ENCODE measurements at regions not wholly inside any gene's neighbourhood (a gene's known extent, or its start where the extent isn't known, plus 50 kb on each side); places are given as distances from the start of the nearest gene placed in this dataset.

GRCh38 chr5:172573986-172574870, 66.8 kb upstream of the NEURL1B start:
- no peak overlapping the region for H3K27ac Mint-ChIP-seq
- H3K4me1 Mint-ChIP-seq (ENCODE audit: low read depth in 2 of 2) = no peaks in the 10 kb centered on the region
- no peaks in the 10 kb centered on the region for H3K9me3 Mint-ChIP-seq
- peaks cover 7 to 8% of the 10 kb centered on the region in 2 donors for H3K27me3 Mint-ChIP-seq
- DNase-seq (ENCODE audit: low spot score) = no peak
- H3K36me3 Mint-ChIP-seq = no peaks in the 10 kb centered on the region
- no peak overlapping the region for H3K4me3 Mint-ChIP-seq
- ATAC-seq = no peak

- H3K9me3 Mint-ChIP-seq = no peaks in the 10 kb centered on the region
- ATAC-seq = no peak
- no peak for DNase-seq (ENCODE audit: low spot score)
- no peaks in the 10 kb centered on the region for H3K36me3 Mint-ChIP-seq
- no peak overlapping the region for H3K4me3 Mint-ChIP-seq
- H3K4me1 Mint-ChIP-seq (ENCODE audit: low read depth in 2 of 2) = no peaks in the 10 kb centered on the region
- H3K27me3 Mint-ChIP-seq = peaks cover 7 to 8% of the 10 kb centered on the region in 2 donors
- no peak overlapping the region for H3K27ac Mint-ChIP-seq
Observed at GRCh38 chr5:172573120-172573882, 67.8 kb upstream of the NEURL1B start.

GRCh38 chr5:172572440-172572839, 68.6 kb upstream of the NEURL1B start:
- peaks cover 7 to 8% of the 10 kb centered on the region in 2 donors for H3K27me3 Mint-ChIP-seq
- H3K4me1 Mint-ChIP-seq (ENCODE audit: low read depth in 2 of 2) = no peaks in the 10 kb centered on the region
- no peak overlapping the region for H3K4me3 Mint-ChIP-seq
- no peaks in the 10 kb centered on the region for H3K36me3 Mint-ChIP-seq
- ATAC-seq = no peak
- no peak for DNase-seq (ENCODE audit: low spot score)
- H3K27ac Mint-ChIP-seq = no peak overlapping the region
- no peaks in the 10 kb centered on the region for H3K9me3 Mint-ChIP-seq

- H3K27me3 Mint-ChIP-seq = peaks cover 7 to 8% of the 10 kb centered on the region in 2 donors
- DNase-seq (ENCODE audit: low spot score) = no peak
- H3K4me1 Mint-ChIP-seq (ENCODE audit: low read depth in 2 of 2) = no peaks in the 10 kb centered on the region
- no peak overlapping the region for H3K4me3 Mint-ChIP-seq
- no peaks in the 10 kb centered on the region for H3K9me3 Mint-ChIP-seq
- H3K36me3 Mint-ChIP-seq = no peaks in the 10 kb centered on the region
- no peak overlapping the region for H3K27ac Mint-ChIP-seq
- ATAC-seq = no peak
Observed at GRCh38 chr5:172571892-172572291, 69.2 kb upstream of the NEURL1B start.

GRCh38 chr5:172571413-172571812, 69.7 kb upstream of the NEURL1B start:
- peaks cover 7 to 8% of the 10 kb centered on the region in 2 donors for H3K27me3 Mint-ChIP-seq
- H3K4me3 Mint-ChIP-seq = no peak overlapping the region
- ATAC-seq (no peak), DNase-seq (ENCODE audit: low spot score) (no peak)
- H3K27ac Mint-ChIP-seq = no peak overlapping the region
- no peaks in the 10 kb centered on the region for H3K4me1 Mint-ChIP-seq (ENCODE audit: low read depth in 2 of 2)
- H3K9me3 Mint-ChIP-seq = no peaks in the 10 kb centered on the region
- H3K36me3 Mint-ChIP-seq = no peaks in the 10 kb centered on the region

- H3K4me1 Mint-ChIP-seq (ENCODE audit: low read depth in 2 of 2) = no peaks in the 10 kb centered on the region
- H3K9me3 Mint-ChIP-seq = no peaks in the 10 kb centered on the region
- no peak for ATAC-seq
Observed at GRCh38 chr5:172570594-172571334, 70.3 kb upstream of the NEURL1B start.

GRCh38 chr5:172569861-172570558, 71.1 kb upstream of the NEURL1B start:
- no peak overlapping the region for H3K27ac Mint-ChIP-seq
- H3K9me3 Mint-ChIP-seq = no peaks in the 10 kb centered on the region
- H3K4me3 Mint-ChIP-seq = no peak overlapping the region
- no peak for DNase-seq (ENCODE audit: low spot score)
- peaks cover 7% of the 10 kb centered on the region in 2 donors for H3K27me3 Mint-ChIP-seq
- no peaks in the 10 kb centered on the region for H3K4me1 Mint-ChIP-seq (ENCODE audit: low read depth in 2 of 2)
- ATAC-seq = no peak
- H3K36me3 Mint-ChIP-seq = no peaks in the 10 kb centered on the region

More at GRCh38 chr5:172570594-172571334, 70.3 kb upstream of the NEURL1B start:
- H3K27ac Mint-ChIP-seq = no peak overlapping the region
- no peak for DNase-seq (ENCODE audit: low spot score)
- no peak overlapping the region for H3K4me3 Mint-ChIP-seq
- peaks cover 7 to 8% of the 10 kb centered on the region in 2 donors for H3K27me3 Mint-ChIP-seq
- H3K36me3 Mint-ChIP-seq = no peaks in the 10 kb centered on the region

GRCh38 chr5:172568308-172568910, 72.7 kb upstream of the NEURL1B start:
- H3K4me3 Mint-ChIP-seq = no peak overlapping the region
- no peak overlapping the region for H3K27ac Mint-ChIP-seq
- H3K9me3 Mint-ChIP-seq = no peaks in the 10 kb centered on the region

GRCh38 chr5:172567843-172568242, 73.2 kb upstream of the NEURL1B start:
- DNase-seq (ENCODE audit: low spot score) (no peak), ATAC-seq (no peak)
- Mint-ChIP-seq H3K36me3 (no peaks in the 10 kb centered on the region), H3K27me3 (peaks cover 3 to 4% of the 10 kb centered on the region in 2 donors), H3K27ac (no peak overlapping the region), H3K9me3 (no peaks in the 10 kb centered on the region), H3K4me3 (no peak overlapping the region), H3K4me1 (ENCODE audit: low read depth in 2 of 2) (no peaks in the 10 kb centered on the region)

More at GRCh38 chr5:172568308-172568910, 72.7 kb upstream of the NEURL1B start:
- DNase-seq (ENCODE audit: low spot score) (no peak), ATAC-seq (no peak)
- Mint-ChIP-seq H3K4me1 (ENCODE audit: low read depth in 2 of 2) (no peaks in the 10 kb centered on the region), H3K36me3 (no peaks in the 10 kb centered on the region), H3K27me3 (peaks cover 0 to 3% of the 10 kb centered on the region in 2 donors)

- DNase-seq (ENCODE audit: low spot score) = no peak
- ATAC-seq = no peak
- Mint-ChIP-seq H3K4me1 (ENCODE audit: low read depth in 2 of 2) (no peaks in the 10 kb centered on the region), H3K27me3 (peaks cover 8 to 9% of the 10 kb centered on the region in 2 donors), H3K4me3 (no peak overlapping the region), H3K36me3 (no peaks in the 10 kb centered on the region), H3K9me3 (no peaks in the 10 kb centered on the region), H3K27ac (no peak overlapping the region)
Observed at GRCh38 chr5:172567294-172567693, 73.8 kb upstream of the NEURL1B start.

GRCh38 chr5:172565931-172566665, 75.0 kb upstream of the NEURL1B start:
- H3K27ac Mint-ChIP-seq = no peak overlapping the region
- H3K36me3 Mint-ChIP-seq = no peaks in the 10 kb centered on the region
- H3K9me3 Mint-ChIP-seq = no peaks in the 10 kb centered on the region
- DNase-seq (ENCODE audit: low spot score) (no peak), ATAC-seq (no peak)
- no peaks in the 10 kb centered on the region for H3K4me1 Mint-ChIP-seq (ENCODE audit: low read depth in 2 of 2)
- H3K4me3 Mint-ChIP-seq = no peak overlapping the region
- peaks cover 9 to 12% of the 10 kb centered on the region in 2 donors for H3K27me3 Mint-ChIP-seq

GRCh38 chr5:172565455-172565854, 75.6 kb upstream of the NEURL1B start:
- Mint-ChIP-seq H3K9me3 (no peaks in the 10 kb centered on the region), H3K4me3 (no peak overlapping the region), H3K36me3 (no peaks in the 10 kb centered on the region), H3K27me3 (peaks cover 9 to 12% of the 10 kb centered on the region in 2 donors), H3K27ac (no peak overlapping the region), H3K4me1 (ENCODE audit: low read depth in 2 of 2) (no peaks in the 10 kb centered on the region)
- DNase-seq (ENCODE audit: low spot score) (no peak), ATAC-seq (no peak)
